Neural progenitor cell (in vitro differentiated cells): ENCODE measurements at regions not wholly inside any gene's neighbourhood (a gene's known extent, or its start where the extent isn't known, plus 50 kb on each side); places are given as distances from the start of the nearest gene placed in this dataset.

Experiments used
- EZH2 ChIP-seq: fragments of 200-600 bp; sonication (generic); IDR thresholded peaks from 2 replicates; pipeline ENCODE4 v1.6.1; 2017; ENCODE audit warnings: antibody characterized with exemption, mild to moderate bottlenecking, moderate library complexity
- EZH2phosphoT487 ChIP-seq: fragments of 200-600 bp; sonication (generic); IDR thresholded peaks from 2 replicates; pipeline ENCODE4 v1.6.1; 2017; ENCODE audit warnings: antibody characterized with exemption
- TF ChIP-seq, protein P1 (sequence below): fragments of 200-600 bp; sonication (generic); IDR thresholded peaks from 2 replicates; pipeline ENCODE4 v1.5.1; 2017; ENCODE audit warnings: antibody characterized with exemption, mild to moderate bottlenecking

DNA sequence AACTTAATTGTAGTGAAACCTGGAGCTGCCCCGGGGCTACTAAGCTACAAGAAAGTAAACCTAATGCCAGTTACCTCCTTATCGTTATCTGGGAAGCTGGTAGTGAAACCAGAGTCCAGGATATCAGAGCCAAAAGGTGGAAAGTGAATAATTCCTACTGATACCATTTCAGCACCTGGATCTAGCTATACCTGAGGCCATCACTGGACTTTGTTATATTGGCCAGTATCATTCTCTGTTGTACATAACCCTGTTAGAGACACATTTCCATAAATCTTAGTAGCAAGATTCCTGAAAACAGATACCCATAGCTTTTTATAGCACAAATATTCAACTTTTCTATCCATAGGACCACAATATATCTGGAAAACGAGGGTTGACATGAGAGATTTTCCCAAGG, 538.0 kb downstream of the GRIN2A start:
- TF ChIP-seq, protein P1, sequence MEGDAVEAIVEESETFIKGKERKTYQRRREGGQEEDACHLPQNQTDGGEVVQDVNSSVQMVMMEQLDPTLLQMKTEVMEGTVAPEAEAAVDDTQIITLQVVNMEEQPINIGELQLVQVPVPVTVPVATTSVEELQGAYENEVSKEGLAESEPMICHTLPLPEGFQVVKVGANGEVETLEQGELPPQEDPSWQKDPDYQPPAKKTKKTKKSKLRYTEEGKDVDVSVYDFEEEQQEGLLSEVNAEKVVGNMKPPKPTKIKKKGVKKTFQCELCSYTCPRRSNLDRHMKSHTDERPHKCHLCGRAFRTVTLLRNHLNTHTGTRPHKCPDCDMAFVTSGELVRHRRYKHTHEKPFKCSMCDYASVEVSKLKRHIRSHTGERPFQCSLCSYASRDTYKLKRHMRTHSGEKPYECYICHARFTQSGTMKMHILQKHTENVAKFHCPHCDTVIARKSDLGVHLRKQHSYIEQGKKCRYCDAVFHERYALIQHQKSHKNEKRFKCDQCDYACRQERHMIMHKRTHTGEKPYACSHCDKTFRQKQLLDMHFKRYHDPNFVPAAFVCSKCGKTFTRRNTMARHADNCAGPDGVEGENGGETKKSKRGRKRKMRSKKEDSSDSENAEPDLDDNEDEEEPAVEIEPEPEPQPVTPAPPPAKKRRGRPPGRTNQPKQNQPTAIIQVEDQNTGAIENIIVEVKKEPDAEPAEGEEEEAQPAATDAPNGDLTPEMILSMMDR: no peak
- TF ChIP-seq EZH2 (no peak), EZH2phosphoT487 (no peak)
